ENCODE measurements at regions not wholly inside any gene's neighbourhood (a gene's known extent, or its start where the extent isn't known, plus 50 kb on each side); places are given as distances from the start of the nearest gene placed in this dataset.
A peak's percentile ranks its signal among the peaks of the same experiment; 100 is the strongest.

- TF ChIP-seq ETS1 (IDR thresholded peaks at IDR 0.05) (no peak), CREB1 (CRISPR knock-in tag; IDR thresholded peaks at IDR 0.05; ENCODE audit: low read depth) (no peak), EZH2phosphoT487 (IDR thresholded peaks at IDR 0.05; ENCODE audit: unreplicated experiment) (no peak), ZNF331 (CRISPR knock-in tag; IDR thresholded peaks at IDR 0.05; ENCODE audit: low read depth) (no peak)
- TF ChIP-seq, protein P1, sequence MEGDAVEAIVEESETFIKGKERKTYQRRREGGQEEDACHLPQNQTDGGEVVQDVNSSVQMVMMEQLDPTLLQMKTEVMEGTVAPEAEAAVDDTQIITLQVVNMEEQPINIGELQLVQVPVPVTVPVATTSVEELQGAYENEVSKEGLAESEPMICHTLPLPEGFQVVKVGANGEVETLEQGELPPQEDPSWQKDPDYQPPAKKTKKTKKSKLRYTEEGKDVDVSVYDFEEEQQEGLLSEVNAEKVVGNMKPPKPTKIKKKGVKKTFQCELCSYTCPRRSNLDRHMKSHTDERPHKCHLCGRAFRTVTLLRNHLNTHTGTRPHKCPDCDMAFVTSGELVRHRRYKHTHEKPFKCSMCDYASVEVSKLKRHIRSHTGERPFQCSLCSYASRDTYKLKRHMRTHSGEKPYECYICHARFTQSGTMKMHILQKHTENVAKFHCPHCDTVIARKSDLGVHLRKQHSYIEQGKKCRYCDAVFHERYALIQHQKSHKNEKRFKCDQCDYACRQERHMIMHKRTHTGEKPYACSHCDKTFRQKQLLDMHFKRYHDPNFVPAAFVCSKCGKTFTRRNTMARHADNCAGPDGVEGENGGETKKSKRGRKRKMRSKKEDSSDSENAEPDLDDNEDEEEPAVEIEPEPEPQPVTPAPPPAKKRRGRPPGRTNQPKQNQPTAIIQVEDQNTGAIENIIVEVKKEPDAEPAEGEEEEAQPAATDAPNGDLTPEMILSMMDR (conservative IDR thresholded peaks at IDR 0.05; ENCODE audit: low read depth in 2 of 2) = no peak
Measured at GRCh38 chr2:13021470-13021957, 304.8 kb downstream of the TRIB2 start (continued).

DNA sequence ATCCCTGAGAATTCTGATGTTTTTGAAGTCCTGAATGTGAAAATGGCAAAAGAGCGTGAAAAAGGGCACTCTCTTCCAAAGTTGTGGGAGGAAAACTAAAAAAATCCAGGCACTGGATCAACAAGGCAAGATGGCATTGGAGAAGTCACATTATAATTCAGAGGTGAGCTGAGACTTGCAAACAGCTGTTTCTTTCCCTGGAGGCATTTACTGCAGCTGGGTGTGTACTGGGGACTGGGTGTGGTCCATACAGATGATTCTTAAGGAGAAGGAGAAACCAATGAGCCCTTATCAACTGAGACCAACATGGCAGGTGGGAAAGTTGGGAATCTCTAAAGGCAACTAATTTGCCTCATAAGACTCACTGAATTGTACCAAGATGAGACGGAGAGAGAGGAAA, 313.9 kb downstream of the TRIB2 start:
- Mint-ChIP-seq H3K4me1 (no peaks in the 10 kb centered on the region), H3K4me3 (no peak overlapping the region), H3K9me3 (no peaks in the 10 kb centered on the region; the same call in 2 of the 3 replicates), H3K36me3 (ENCODE audit: low read depth) (no peaks in the 10 kb centered on the region), H3K27ac (no peak overlapping the region), H3K27me3 (ENCODE audit: insufficient read depth, low read depth, poor library complexity) (no peaks in the 10 kb centered on the region)
- Histone ChIP-seq H2AFZ (peak overlapping the region; percentile 9; the same call in 1 of the 2 replicates), H3K27me3 (ENCODE audit: insufficient read depth) (no peaks in the 10 kb centered on the region), H3K36me3 (ENCODE audit: insufficient read depth) (no peaks in the 10 kb centered on the region), H3K79me2 (replicated peaks; ENCODE audit: insufficient read depth) (no peaks in the 10 kb centered on the region), H3K4me2 (no peak overlapping the region), H3K4me1 (ENCODE audit: insufficient read depth) (no peaks in the 10 kb centered on the region), H3F3A (replicated peaks; ENCODE audit: low read depth) (no peaks in the 10 kb centered on the region), H4K20me1 (replicated peaks; ENCODE audit: insufficient read depth) (no peaks in the 10 kb centered on the region), H3K4me3 (no peak overlapping the region), H3K27ac (ENCODE audit: low read depth) (no peak overlapping the region), H3K9me2 (ENCODE audit: insufficient read depth) (no peaks in the 10 kb centered on the region)
- no peak for DNase-seq (ENCODE audit: low spot score)
- ATAC-seq = no peak
- TF ChIP-seq, protein P2, sequence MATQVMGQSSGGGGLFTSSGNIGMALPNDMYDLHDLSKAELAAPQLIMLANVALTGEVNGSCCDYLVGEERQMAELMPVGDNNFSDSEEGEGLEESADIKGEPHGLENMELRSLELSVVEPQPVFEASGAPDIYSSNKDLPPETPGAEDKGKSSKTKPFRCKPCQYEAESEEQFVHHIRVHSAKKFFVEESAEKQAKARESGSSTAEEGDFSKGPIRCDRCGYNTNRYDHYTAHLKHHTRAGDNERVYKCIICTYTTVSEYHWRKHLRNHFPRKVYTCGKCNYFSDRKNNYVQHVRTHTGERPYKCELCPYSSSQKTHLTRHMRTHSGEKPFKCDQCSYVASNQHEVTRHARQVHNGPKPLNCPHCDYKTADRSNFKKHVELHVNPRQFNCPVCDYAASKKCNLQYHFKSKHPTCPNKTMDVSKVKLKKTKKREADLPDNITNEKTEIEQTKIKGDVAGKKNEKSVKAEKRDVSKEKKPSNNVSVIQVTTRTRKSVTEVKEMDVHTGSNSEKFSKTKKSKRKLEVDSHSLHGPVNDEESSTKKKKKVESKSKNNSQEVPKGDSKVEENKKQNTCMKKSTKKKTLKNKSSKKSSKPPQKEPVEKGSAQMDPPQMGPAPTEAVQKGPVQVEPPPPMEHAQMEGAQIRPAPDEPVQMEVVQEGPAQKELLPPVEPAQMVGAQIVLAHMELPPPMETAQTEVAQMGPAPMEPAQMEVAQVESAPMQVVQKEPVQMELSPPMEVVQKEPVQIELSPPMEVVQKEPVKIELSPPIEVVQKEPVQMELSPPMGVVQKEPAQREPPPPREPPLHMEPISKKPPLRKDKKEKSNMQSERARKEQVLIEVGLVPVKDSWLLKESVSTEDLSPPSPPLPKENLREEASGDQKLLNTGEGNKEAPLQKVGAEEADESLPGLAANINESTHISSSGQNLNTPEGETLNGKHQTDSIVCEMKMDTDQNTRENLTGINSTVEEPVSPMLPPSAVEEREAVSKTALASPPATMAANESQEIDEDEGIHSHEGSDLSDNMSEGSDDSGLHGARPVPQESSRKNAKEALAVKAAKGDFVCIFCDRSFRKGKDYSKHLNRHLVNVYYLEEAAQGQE (IDR thresholded peaks at IDR 0.05; ENCODE audit: unreplicated experiment) = no peak
- TF ChIP-seq, protein P3, sequence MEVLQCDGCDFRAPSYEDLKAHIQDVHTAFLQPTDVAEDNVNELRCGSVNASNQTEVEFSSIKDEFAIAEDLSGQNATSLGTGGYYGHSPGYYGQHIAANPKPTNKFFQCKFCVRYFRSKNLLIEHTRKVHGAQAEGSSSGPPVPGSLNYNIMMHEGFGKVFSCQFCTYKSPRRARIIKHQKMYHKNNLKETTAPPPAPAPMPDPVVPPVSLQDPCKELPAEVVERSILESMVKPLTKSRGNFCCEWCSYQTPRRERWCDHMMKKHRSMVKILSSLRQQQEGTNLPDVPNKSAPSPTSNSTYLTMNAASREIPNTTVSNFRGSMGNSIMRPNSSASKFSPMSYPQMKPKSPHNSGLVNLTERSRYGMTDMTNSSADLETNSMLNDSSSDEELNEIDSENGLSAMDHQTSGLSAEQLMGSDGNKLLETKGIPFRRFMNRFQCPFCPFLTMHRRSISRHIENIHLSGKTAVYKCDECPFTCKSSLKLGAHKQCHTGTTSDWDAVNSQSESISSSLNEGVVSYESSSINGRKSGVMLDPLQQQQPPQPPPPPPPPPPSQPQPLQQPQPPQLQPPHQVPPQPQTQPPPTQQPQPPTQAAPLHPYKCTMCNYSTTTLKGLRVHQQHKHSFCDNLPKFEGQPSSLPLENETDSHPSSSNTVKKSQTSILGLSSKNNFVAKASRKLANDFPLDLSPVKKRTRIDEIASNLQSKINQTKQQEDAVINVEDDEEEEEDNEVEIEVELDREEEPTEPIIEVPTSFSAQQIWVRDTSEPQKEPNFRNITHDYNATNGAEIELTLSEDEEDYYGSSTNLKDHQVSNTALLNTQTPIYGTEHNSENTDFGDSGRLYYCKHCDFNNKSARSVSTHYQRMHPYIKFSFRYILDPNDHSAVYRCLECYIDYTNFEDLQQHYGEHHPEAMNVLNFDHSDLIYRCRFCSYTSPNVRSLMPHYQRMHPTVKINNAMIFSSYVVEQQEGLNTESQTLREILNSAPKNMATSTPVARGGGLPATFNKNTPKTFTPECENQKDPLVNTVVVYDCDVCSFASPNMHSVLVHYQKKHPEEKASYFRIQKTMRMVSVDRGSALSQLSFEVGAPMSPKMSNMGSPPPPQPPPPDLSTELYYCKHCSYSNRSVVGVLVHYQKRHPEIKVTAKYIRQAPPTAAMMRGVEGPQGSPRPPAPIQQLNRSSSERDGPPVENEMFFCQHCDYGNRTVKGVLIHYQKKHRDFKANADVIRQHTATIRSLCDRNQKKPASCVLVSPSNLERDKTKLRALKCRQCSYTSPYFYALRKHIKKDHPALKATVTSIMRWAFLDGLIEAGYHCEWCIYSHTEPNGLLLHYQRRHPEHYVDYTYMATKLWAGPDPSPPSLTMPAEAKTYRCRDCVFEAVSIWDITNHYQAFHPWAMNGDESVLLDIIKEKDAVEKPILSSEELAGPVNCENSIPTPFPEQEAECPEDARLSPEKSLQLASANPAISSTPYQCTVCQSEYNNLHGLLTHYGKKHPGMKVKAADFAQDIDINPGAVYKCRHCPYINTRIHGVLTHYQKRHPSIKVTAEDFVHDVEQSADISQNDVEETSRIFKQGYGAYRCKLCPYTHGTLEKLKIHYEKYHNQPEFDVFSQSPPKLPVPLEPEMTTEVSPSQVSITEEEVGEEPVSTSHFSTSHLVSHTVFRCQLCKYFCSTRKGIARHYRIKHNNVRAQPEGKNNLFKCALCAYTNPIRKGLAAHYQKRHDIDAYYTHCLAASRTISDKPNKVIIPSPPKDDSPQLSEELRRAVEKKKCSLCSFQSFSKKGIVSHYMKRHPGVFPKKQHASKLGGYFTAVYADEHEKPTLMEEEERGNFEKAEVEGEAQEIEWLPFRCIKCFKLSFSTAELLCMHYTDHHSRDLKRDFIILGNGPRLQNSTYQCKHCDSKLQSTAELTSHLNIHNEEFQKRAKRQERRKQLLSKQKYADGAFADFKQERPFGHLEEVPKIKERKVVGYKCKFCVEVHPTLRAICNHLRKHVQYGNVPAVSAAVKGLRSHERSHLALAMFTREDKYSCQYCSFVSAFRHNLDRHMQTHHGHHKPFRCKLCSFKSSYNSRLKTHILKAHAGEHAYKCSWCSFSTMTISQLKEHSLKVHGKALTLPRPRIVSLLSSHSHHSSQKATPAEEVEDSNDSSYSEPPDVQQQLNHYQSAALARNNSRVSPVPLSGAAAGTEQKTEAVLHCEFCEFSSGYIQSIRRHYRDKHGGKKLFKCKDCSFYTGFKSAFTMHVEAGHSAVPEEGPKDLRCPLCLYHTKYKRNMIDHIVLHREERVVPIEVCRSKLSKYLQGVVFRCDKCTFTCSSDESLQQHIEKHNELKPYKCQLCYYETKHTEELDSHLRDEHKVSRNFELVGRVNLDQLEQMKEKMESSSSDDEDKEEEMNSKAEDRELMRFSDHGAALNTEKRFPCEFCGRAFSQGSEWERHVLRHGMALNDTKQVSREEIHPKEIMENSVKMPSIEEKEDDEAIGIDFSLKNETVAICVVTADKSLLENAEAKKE (CRISPR knock-in tag; IDR thresholded peaks at IDR 0.05) = no peak
- TF ChIP-seq NANOG (IDR thresholded peaks at IDR 0.05; ENCODE audit: borderline replicate concordance) (no peak), ETS1 (IDR thresholded peaks at IDR 0.05) (no peak), CREB1 (CRISPR knock-in tag; IDR thresholded peaks at IDR 0.05; ENCODE audit: low read depth) (no peak), EZH2 (IDR thresholded peaks at IDR 0.05; ENCODE audit: low read depth, unreplicated experiment) (no peak), POLR2AphosphoS5 (IDR thresholded peaks at IDR 0.05; ENCODE audit: low read depth) (no peak), STAT1 (IDR thresholded peaks at IDR 0.05; ENCODE audit: unreplicated experiment) (no peak)
